Heart left ventricle (tissue), 16 donors: ENCODE measurements at regions not wholly inside any gene's neighbourhood (a gene's known extent, or its start where the extent isn't known, plus 50 kb on each side); places are given as distances from the start of the nearest gene placed in this dataset.

ENCODE experiments used
- ATAC-seq, 4 donors: fragments of 200-7000 bp; cut with Tn5 transposase; one replicate each; pipeline ENCODE4 v1.9.1; 2020 to 2022; ENCODE audit warnings: moderate library complexity in 4 of 4, mild to moderate bottlenecking in 3 of 4, moderate number of reproducible peaks in 1 of 4
- DNase-seq, 5 donors: peaks; one replicate each; pipeline ENCODE4 v3.0.0-alpha.2; 2020
- H3K27ac ChIP-seq, 12 donors: fragments of 200-600 bp; sonication (generic) in 4 of 12; one replicate each; pipeline versions ENCODE4 v1.5.0 to v1.8.0; 2016 to 2022; ENCODE audit warnings: mild to moderate bottlenecking in 2 of 12
- H3K27me3 ChIP-seq, 9 donors: fragments of 200-600 bp; sonication (generic) in 2 of 9; one replicate each; pipeline versions ENCODE4 v1.5.1 to v1.8.0; 2016 to 2022; ENCODE audit warnings: mild to moderate bottlenecking in 3 of 9
- H3K36me3 ChIP-seq, 9 donors: fragments of 200-600 bp; sonication (generic) in 2 of 9; one replicate each; pipeline versions ENCODE4 v1.5.0 to v1.8.0; 2018 to 2022; ENCODE audit warnings: mild to moderate bottlenecking in 2 of 9
- H3K4me1 ChIP-seq, 12 donors: fragments of 200-600 bp; sonication (generic) in 4 of 12; one replicate each; pipeline versions ENCODE4 v1.5.0 to v1.8.0; 2016 to 2022; ENCODE audit warnings: mild to moderate bottlenecking in 3 of 12
- H3K4me3 ChIP-seq, 12 donors: fragments of 200-600 bp; sonication (generic) in 4 of 12; one replicate each; pipeline versions ENCODE4 v1.5.0 to v1.8.0; 2017 to 2022; ENCODE audit warnings: mild to moderate bottlenecking in 9 of 12, moderate library complexity in 4 of 12
- H3K9me3 ChIP-seq, 12 donors: fragments of 200-600 bp; sonication (generic) in 4 of 12; one replicate each; pipeline versions ENCODE4 v1.5.0 to v1.8.0; 2016 to 2022; ENCODE audit warnings: mild to moderate bottlenecking in 1 of 12
- POLR2A ChIP-seq, 2 donors: fragments of 450-650 bp; IDR thresholded peaks; one replicate each; pipeline ENCODE4 v1.6.1; 2017; ENCODE audit warnings: antibody characterized with exemption in 2 of 2, mild to moderate bottlenecking in 2 of 2, moderate library complexity in 2 of 2
- WGBS, 4 donors: extraction: QIAGEN DNeasy Blood & Tissue Kit in 2 of 4; methylation state at CpG; one replicate each; pipeline versions ENCODE4 v1.1.5 to v1.1.7; 2013 to 2018; 5-methylcytosine and 5-hydroxymethylcytosine counted together
- intact Hi-C, 10 donors: fragments of 100-400 bp; cut with DNase I; formaldehyde crosslinking; loops; one replicate each; pipeline versions ENCODE4 v1.11.1 to v1.14.2; 2022
- TF ChIP-seq, protein P1 (sequence below), 12 donors: fragments of 200-600 bp; sonication (generic) in 4 of 12; IDR thresholded peaks; one replicate each; pipeline versions ENCODE4 v1.5.0 to v1.8.0; 2018 to 2022; ENCODE audit warnings: antibody characterized with exemption in 12 of 12, mild to moderate bottlenecking in 5 of 12
- donor health status: ischemic (EF 13 %, LVEDD 7.1; RV severe dilation, severe dysfunction).
- donor health status: healthy with polysubstance abuse.
- donor health status: DM: no; HTN: yes; CAD: no.
- donor health status: DM: no; HTN: no; CAD: no.
- donor health status: ischemic (EF 25% LVEDD 6.9; RV normal size, moderate dysfunction).
- donor health status: ischemic (EF 25% LVEDD 5.7; RV mildly dilated, moderate dysfunction).
- donor health status: healthy.
- donor health status: DM: yes; HTN: yes; CAD: no.
- donor health status: ischemic (EF 35%, LVEDD 5.7; RV mildly dilated, moderate dysfunction).
- donor health status: nonischemic (EF 11% LVEDD 7.7; RV severe dilation, severe dysfunction).
- donor health status: DM: yes; HTN: yes; CAD: no.
- donor health status: PGD.
- donor health status: ischemic (EF 29% LVEDD 5.4; RV normal size, mild dysfunction).
- donor health status: nonischemic (EF 23%, LVEDD 6.1; RV moderate dilation, normal function).

DNA sequence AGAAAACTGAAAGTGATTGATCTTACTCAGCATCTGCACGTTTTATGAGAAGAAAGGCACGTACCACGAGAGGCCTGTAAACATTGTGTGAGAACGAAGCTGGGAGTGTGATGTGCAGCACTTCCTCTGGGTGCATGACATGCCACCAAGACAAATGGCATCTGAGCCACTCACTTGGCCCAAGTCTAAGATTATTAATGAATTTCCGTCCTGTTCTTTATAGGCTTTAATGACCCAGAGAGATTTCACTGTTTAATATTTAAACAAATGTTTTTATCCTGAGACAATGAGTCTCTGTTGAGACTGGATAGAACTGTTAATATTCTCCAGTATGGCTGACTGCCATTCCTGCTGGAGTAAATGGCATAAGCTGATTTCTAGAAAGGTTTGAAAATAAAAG, 172.6 kb upstream of the PHACTR1 start:
- intact Hi-C loops = no loop called here
- peaks cover 0 to 10% (median 0%) of the 10 kb centered on the region in 12 donors for H3K9me3 ChIP-seq

DNA sequence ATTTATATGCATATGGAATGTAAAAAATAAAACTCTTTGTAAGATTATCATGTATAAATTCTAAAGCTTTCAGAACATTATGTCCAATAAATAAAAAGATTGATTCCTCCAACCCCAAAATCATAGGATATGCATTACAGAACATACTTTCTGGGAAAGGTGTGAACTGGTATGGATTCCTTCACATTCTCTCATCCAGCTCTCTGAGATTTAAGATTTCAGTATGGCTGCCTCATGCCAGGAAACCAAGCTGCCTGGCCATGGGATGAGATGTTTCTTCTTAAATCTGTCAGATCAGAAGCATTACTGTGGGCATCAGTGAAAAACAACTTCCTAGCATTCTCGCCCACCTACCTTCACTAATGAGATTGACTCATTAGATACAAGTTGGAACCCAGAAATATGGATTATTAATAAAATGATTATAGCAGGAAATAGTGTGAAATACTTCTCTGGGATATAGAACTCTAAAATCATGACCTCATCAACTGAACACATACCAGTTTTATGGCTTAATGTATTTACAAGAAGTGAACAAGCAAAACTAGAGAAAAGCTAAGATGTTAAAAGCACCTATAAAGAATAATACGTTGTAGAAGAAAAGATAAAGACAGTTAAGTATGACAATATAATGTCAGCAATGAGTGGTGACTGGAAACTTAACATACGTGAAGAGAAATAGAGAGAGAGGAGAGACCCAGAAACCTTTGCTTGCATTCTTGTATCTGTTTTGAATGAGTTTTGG, 171.6 kb upstream of the PHACTR1 start:
- no peak for TF ChIP-seq POLR2A (IDR thresholded peaks at IDR 0.05)
- TF ChIP-seq, protein P1, sequence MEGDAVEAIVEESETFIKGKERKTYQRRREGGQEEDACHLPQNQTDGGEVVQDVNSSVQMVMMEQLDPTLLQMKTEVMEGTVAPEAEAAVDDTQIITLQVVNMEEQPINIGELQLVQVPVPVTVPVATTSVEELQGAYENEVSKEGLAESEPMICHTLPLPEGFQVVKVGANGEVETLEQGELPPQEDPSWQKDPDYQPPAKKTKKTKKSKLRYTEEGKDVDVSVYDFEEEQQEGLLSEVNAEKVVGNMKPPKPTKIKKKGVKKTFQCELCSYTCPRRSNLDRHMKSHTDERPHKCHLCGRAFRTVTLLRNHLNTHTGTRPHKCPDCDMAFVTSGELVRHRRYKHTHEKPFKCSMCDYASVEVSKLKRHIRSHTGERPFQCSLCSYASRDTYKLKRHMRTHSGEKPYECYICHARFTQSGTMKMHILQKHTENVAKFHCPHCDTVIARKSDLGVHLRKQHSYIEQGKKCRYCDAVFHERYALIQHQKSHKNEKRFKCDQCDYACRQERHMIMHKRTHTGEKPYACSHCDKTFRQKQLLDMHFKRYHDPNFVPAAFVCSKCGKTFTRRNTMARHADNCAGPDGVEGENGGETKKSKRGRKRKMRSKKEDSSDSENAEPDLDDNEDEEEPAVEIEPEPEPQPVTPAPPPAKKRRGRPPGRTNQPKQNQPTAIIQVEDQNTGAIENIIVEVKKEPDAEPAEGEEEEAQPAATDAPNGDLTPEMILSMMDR (IDR thresholded peaks at IDR 0.05) = no peak
- Histone ChIP-seq H3K27ac (peak overlapping the region in 1 of 12 donors; percentile 59), H3K4me1 (peaks cover 0 to 15% (median 0%) of the 10 kb centered on the region in 12 donors), H3K27me3 (no peaks in the 10 kb centered on the region), H3K4me3 (no peak overlapping the region), H3K9me3 (peaks cover 0 to 10% (median 0%) of the 10 kb centered on the region in 12 donors), H3K36me3 (no peaks in the 10 kb centered on the region)
- WGBS, 4 donors = 68 to 76% (median 73%) methylated on average over 3 of the region's 3 CpGs
- ATAC-seq = no peak
- no peak for DNase-seq
- intact Hi-C loops = no loop called here

More for the DNA sequence above, 172.6 kb upstream of the PHACTR1 start:
- ATAC-seq = no peak
- H3K4me3 ChIP-seq = no peak overlapping the region
- TF ChIP-seq, protein P1 (IDR thresholded peaks at IDR 0.05) = no peak
- no peak for TF ChIP-seq POLR2A (IDR thresholded peaks at IDR 0.05)
- no peak overlapping the region for H3K27ac ChIP-seq
- H3K27me3 ChIP-seq = no peaks in the 10 kb centered on the region
- 88 to 93% (median 92%) methylated on average over 5 of the region's 5 CpGs for WGBS, 4 donors
- no peak for DNase-seq
- H3K4me1 ChIP-seq = peaks cover 0 to 16% (median 0%) of the 10 kb centered on the region in 12 donors
- no peaks in the 10 kb centered on the region for H3K36me3 ChIP-seq

DNA sequence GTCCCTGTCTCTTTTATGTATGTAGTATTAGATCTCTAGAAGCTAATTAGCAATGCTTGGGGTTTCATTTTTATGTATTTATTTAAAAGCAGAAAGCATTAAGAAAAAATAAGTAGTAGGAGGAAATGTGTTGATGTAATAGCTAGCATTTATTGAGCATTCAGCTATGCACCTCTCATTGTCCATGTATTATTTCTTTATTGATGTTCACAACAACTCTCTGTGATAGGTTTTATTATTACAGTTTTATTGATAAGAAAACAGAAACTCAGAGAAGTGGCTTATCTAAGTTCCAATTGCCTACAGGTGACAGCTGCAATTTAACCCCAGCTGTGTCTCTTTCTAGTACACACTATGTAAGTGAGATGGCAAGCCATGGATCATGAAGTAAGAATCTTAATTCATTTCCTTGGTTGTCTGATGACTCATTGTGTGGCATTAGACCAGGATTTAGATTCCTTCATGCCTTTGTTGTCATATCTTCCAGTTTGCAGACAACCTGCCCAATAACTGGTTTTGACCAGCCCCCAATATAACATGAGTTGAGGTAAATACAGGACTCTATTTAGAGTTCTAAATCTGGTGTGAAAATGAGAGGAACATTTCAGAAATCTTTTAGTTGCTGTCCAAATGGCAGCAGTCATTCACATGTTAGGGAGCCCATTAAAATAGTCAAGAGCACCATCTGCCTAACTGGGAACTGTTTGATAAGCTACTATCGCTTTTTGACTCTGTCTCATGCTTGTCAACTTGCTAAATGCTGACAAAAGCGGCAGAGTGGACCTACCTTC, 170.8 kb upstream of the PHACTR1 start:
- intact Hi-C loops = no loop called here
- 42 to 64% (median 48%) methylated on average over 2 of the region's 2 CpGs for WGBS, 4 donors
- H3K36me3 ChIP-seq = no peaks in the 10 kb centered on the region
- H3K9me3 ChIP-seq = peaks cover 0 to 10% (median 0%) of the 10 kb centered on the region in 12 donors
- H3K4me3 ChIP-seq = no peak overlapping the region
- H3K27ac ChIP-seq = peak overlapping the region in 4 of 12 donors; percentile 11 to 59 (median 48)
- DNase-seq (no peak), ATAC-seq (peak in 3 of 4 donors; percentile 10 to 61 (median 60))
- TF ChIP-seq POLR2A (IDR thresholded peaks at IDR 0.05) = no peak
- TF ChIP-seq, protein P1 (IDR thresholded peaks at IDR 0.05) = no peak
- no peaks in the 10 kb centered on the region for H3K27me3 ChIP-seq
- peaks cover 0 to 15% (median 0%) of the 10 kb centered on the region in 12 donors for H3K4me1 ChIP-seq

DNA sequence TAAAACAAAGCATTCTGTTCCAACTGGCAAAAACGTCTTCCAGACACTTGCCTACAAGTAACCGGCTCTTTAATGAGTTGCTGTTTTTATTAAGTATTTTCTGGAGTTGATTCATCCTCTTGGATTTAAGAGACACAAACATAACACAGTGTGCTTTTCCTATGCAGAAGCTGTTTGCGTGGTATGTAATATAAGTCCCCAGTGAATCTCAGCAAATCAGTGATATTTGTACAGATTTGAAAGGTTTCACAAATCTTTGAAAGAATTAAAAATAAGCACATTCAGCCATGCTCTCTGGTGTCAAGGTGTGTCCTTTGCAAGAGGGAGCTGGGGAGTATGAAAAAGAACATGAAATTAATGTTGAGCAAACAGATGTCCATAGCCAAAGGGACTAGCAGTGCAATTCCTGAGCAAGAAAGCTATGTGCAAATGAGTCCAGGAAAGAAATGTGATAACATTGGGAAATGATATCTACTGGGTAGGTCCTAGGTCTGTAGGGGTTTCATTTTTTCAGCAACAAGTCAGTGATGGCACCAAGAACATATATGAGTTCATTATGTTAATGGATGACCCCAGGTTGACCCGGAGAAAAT, 170.1 kb upstream of the PHACTR1 start:
- H3K4me3 ChIP-seq = no peak overlapping the region
- intact Hi-C loops = no loop called here
- peaks cover 0 to 15% (median 0%) of the 10 kb centered on the region in 12 donors for H3K4me1 ChIP-seq
- WGBS, 4 donors = 60 to 68% (median 62%) methylated on average over 4 of the region's 4 CpGs
- H3K36me3 ChIP-seq = no peaks in the 10 kb centered on the region
- H3K27me3 ChIP-seq = no peaks in the 10 kb centered on the region
- peak overlapping the region in 4 of 12 donors; percentile 11 to 59 (median 48) for H3K27ac ChIP-seq
- ATAC-seq (peak; percentile 26 to 66 (median 50)), DNase-seq (no peak)
- peaks cover 0 to 10% (median 0%) of the 10 kb centered on the region in 12 donors for H3K9me3 ChIP-seq
- no peak for TF ChIP-seq POLR2A (IDR thresholded peaks at IDR 0.05)
- TF ChIP-seq, protein P1 (IDR thresholded peaks at IDR 0.05) = no peak
